NCI-H2107 (cell line): ENCODE measurements at regions not wholly inside any gene's neighbourhood (a gene's known extent, or its start where the extent isn't known, plus 50 kb on each side); places are given as distances from the start of the nearest gene placed in this dataset.

Experiments used
- DNase-seq: peaks from one replicate; lab custom pipeline; 2025; lab: John Stamatoyannopoulos, UW

DNA sequence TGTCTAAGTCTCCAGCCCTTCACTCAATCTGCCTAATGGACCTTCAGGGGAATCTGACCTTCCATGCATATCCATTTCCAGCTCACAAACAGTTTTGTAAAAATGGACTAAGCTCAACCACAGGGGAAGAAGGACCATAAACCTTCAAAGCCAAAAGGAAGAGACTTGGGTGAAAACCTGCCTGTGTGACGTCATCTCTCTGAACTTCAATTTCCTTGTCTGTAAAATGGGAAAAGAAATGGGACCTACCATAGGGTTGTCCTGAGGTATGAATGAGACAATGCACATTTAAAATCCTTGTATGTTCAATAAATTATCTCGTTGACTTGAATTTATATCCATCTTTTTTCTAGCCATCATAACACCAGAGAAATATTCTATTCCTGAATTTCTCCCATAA lies 370.7 kb downstream of the INSC start:
- DNase-seq = no peak

DNA sequence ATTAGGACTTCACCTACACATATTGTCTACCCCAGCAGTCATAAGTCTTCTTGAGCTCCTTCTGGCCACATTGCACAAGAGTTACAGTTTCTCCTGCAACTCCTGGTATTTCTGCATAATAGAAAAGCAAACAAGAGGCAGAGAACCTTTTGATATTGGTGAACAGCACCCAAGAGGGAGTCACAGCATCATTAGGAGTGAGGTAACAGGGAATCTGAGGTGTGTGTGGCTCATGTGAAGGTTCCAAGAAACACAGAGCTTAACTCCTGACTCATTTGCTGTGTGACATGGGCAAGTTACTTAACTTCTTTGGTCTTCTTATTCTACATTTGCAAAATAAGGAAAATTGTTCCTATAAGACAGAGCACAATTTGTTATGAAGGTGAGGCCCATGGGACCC lies 374.6 kb downstream of the INSC start:
- no peak for DNase-seq

DNA sequence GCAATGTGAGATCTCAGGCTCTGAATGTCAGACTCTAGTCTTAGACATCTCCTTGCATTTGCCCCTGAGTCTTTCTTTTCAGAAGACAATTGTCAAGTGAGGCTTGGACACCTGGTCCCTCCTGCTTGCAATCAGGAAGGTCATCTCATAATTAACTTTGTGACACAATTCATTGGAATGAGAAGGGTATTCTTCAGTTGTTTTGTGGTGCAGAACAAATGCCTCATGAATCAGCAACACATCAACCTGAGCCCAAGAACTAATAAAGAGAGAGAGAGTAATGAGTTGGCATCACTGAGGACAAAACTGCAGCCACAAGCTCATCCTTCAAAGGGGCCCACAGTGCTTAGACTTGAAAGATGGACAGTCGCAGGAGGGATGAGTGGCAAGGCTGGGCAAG lies 375.8 kb downstream of the INSC start:
- no peak for DNase-seq

DNA sequence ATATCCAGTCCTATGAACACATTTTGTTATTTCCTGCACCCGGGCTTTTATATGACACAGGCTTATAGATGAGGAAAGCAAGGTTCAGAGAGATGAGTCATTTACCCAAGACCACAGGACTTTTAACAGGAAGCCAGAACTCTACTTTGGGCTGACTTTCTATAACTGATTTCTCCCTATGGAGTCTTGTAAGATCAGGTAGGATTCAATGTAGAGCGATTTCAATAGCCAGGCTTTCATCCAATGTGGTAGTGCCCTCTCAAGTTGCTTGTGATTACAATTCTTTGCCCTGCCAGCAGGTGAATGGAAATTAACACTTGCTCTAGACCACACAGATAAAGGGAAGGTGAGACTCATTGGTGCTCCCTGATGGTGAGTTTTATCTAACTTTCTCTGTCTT lies 378.3 kb downstream of the INSC start:
- peak; percentile 29 for DNase-seq

DNA sequence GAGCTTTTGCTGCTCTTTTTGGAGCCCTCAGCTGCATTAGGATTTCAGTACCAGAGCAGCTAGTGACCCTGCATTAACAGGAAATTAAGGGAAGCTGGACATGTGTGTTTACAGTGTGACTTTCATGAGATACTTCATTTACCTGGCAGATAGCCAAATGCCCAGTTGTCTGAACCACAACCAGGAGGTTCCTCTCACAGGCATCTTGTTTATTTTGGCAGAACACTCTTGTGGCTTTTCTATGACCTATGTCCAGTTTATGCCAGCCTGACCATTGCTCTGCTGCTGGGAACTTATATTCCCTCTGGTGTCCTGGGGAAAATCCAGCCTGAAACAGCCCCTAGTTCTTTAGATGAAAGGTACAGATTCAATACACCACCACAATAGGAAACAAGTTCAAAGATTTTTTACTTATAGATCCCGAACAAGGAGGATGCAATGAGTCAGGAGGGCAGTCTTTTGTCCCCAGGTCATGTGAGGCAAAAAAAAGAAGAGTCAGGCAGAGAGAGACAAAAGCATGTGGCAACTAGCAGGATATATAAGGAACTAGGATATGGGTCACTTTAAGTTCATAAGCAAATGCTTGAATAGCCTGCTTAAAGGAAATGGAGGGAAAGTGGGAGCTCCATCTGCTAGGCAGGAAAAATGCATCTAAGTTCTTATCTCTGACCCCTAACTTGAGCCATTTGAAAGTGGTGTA lies 379.3 kb downstream of the INSC start:
- DNase-seq = no peak

DNA sequence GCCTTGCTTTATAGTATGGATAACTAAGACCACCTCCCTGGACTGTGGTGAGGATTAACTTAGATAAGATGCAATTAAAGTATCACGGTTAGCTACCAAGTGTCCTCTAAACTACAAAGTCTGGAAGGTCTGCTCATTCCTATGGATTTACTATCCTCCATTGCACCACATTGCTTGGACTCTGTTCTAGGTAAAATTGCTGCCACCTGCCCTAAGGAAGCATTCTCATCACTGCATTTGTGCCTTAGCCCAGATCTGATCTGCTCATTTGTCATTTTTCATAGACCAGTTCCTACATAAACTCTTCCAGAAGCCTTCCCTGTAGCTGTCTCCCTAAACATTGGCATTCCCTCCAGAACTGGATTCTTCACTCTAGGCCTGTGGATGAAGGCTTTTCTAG lies 380.0 kb downstream of the INSC start:
- no peak for DNase-seq

DNA sequence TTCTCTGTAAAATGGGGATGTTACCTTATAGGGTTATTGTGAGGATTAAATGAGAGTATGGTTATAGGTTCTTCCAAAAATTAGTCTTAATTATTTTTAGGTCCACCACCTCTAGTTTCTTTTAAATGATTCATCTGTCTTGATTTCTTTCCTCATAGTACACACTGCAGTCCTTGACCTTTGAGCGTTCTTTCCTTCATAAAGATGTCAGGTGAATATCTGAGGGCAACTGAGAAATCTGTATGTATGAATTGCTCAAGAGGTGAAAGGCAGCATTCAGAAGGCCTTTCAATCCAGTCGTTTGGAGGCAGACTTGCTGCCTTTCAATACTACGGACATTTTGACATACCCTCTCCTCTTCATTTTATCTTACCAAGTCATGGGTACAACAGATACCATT lies 380.7 kb downstream of the INSC start:
- no peak for DNase-seq

DNA sequence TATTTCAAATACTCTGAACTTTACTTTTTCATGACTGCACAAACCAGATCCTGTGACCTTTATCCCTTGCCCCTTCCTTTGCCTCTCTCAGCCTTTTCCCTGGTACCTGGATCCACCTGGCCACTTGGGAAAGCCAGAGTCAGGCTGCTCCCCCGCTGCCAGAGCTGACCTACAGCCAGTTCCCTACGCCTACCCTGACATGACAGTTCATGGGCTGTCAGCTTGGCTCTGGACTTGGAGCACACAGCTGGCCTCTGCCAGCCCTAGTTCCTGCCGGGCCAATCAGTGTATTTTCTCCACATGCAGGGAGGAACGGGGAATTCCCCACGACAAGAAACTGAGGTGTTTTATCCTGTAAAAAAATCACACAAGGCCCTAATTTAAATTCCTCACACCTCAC lies 382.6 kb downstream of the INSC start:
- no peak for DNase-seq

DNA sequence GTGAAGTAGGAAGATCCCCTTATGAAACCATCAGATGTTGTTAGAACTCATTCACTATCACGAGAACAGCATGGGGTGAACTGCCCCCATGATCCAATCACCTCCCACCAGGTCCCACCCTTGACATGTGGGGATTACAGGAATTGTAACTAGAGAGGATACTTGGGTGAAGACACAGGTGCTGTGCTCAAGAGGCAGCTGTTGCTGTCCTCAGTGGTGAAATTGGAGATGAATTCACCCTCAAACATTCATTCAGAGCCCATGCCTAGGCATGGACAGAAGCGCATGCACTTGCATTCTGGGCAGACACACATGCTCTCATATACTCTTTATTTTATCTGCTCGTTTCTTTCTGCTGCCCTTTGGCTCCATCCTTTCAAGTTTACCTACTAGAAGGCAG lies 385.0 kb downstream of the INSC start:
- DNase-seq = peak; percentile 32

DNA sequence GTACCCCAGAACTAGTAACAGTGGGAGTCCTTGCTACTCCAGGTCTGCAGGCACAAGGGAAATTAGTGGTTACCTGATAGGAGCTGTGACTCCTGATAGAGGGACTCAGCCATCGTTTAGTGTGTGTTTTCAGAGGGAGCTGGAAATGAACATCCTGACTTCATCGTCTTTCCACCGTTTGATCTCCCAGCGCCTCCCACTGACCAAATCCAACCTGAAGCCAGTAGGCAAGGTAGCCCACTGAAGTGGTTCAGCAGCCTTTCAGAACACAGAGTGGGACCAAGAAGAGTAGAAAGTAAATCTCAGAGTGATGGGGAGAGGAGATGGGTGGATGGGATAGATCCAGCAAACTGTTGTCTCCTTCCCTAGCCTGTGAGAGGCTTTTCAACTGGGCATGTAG lies 385.9 kb downstream of the INSC start:
- DNase-seq = no peak

DNA sequence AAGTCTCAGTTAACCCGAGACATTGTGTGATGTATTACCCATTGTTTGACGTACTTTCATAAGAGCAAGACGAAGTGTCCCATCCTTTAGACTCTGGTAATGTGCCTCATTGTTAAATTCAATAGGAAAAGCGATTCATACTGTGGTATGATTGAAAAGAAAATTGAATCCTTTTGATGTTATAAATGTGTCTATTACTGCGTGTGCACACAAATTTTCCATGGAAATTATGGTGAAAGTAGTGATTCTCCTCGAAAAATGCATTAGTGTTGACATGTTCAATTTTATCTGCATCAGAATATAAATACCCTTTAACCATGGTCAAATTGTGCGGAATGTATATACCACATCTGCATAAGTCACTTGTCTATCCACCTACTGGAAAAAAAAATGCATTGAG lies 386.8 kb downstream of the INSC start:
- DNase-seq = no peak

DNA sequence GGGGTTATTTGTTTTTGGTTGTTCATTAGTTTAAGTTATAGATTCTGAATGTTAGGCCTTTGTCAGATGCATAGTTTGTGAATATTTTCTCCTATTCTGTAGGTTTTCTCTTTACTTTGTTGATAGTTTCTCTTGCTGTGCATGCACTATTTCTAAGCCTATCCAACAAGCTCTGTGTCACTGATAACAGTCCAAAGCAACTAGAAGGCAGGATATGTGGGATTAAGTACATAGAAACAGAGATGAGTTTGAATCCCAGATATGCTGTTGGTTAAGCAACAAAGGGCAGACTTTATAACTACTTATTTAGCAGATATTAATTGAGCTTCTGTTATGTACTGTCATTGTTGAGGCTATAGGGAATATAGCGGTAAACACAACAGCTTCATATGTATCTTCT lies 390.4 kb downstream of the INSC start:
- DNase-seq = no peak

DNA sequence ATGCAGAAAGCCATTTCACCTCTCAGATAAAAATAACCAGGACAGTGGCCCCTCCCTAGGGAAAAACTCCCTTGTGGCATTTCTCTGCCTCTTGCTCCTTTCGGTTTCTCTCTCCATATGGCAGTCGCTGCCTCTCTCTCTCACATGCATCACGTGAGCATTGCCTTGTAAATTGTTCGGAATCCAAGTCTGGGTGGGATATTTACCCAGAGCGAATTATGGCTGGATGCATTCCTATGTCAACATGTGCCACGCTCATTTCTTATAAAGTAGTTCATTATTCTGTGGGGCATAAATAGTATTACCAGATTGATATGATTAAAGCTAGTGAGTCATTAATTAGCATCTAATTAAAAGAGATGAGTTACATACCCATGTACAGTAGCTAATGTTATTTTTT lies 392.9 kb downstream of the INSC start:
- DNase-seq = peak; percentile 6

DNA sequence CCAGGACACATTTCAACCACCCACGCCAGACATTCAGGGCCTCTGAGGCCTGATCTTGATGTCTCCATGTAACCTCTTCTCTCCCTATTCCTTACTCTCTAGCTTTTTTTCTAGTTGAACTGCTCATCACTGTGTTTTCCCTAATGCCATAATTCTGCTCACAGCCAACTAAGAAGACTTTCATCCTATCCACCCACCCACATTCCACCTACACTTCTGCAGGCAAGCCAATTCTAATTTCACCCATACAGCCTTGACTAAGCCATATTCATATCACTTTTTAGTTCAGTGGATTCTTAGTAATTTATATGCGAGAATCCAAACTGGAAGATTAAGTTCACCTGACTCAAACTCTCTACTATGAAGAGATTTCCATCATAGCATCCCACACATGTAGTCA lies 394.4 kb downstream of the INSC start:
- DNase-seq = no peak

DNA sequence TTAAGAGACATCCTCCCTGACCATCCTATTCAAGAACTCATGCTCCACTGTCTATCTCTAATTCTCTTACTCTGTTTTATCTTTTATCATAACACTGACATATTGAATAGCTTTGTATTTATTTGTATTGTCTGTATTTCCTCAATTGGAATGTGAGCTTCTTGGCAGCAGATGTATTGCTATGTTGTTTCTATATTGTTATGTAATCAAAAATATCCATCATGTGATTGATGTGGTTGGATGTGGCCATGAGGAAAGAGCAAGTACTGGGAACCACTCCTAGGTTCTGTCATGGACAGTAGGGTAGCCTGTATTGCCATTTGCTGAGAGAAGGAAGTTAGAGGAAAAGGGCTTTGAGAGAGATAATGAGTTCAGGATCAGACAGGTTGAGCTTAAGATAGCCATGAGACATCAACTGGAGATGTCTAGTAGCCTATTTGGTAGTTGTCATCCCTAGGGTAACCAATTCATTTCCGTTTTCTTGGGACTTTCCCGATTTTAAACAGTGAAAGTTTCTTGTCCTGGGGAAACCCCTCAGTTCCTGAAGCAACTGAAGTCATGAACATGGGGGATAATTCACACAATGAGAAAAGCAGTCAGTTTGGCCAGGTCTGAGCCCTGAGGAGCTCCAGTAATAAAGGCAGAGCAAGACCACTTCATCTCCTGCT lies 404.5 kb downstream of the INSC start:
- no peak for DNase-seq

DNA sequence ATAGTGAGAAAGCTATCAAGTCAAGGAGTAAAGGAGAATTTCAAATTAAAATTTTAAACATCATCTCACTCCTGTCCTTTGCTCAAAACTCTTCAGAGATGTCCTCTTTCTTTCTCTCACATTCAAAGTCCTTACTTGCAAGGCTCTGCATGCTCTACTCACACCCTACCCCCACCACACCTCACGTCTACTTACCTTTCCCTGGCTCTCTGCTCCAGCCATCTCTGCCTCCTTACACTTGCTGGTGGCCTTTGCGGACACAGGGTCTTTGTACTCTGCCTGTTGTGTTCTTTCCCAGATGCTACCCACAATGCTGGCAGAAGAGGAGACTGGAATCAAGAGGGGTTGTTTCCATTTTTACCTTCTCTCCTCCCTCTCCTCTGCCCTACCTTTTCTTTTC lies 405.2 kb downstream of the INSC start:
- no peak for DNase-seq

DNA sequence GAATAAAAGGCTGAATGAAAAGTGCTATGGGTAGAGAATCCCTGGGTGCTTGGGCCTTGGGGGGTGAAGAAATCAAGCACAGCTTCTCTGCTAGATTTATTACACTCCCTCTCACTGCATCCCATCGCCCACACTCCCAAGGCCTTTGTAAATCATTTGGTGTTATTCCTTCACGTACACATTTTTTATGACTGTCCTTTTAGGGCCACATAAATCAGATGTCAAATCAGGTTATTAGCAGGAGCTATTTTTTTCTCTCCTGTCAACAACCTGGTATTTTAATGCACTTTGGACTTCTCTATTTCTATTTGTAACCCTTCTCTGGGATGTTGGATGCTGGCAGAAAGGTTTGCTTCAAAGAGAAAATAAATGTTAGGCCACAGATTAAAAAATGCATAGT lies 408.8 kb downstream of the INSC start:
- DNase-seq = no peak

DNA sequence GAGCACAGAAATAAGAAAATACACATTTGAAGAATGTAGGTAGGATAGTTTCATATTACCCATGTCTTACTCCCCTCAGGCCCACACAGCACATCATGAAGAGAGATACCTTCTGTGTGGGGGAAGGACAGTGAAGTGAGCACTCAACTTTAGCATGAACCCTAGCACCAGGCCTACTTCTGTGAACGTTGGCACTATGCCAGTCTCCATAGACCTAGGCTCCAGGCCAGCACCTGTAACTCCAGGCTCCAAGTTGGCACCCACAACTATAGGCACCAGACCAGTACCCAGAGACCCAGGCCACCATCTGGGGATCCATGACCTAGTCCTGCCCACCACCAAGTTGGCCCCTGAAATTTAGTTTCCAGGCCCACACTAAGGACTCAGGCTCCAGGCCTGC lies 410.9 kb downstream of the INSC start:
- no peak for DNase-seq

DNA sequence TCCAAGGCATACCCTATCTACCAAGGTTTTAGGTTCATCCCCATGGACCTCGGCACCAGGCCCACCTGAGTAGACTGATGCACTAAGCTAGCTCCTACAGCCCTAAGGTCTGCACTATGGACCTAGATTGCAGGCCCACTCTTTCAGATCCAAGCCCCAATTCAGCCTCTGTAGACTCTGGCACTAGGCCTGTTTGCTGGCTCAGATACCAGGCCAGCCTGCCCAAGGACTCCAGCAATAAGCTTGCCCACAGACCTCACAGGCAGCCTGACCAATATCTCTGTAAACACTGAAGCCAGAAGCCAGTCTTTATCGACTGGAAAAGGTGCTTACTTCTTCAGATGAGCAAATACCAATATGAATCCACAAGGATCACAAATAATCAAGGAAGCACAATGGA lies 411.3 kb downstream of the INSC start:
- no peak for DNase-seq

DNA sequence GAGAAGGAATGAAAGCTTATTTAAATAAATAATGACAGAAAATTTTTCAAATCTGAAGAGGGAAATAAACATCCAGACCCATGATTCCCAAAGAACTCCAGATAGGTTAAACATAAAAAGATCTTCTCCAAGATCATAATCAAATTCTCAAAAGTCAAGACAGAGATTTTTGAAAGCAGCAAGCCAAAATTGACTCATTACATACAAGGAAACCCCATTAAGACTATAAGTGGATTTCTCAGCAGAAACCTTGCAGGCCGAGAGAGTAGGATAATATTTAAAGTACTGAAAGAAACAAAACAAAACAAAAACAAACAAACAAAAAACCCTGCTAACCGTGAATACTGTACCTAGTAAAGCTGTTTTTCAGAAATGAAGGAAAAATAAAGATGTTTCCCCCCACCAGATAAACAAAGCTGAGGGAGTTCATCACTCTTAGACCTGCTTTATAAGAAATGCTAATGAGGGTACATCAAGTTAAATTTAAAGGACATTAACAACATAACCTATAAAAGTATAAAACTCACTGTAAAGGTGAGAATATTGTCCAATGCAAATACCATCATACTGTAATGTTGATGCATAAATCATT lies 412.2 kb downstream of the INSC start:
- DNase-seq = no peak

DNA sequence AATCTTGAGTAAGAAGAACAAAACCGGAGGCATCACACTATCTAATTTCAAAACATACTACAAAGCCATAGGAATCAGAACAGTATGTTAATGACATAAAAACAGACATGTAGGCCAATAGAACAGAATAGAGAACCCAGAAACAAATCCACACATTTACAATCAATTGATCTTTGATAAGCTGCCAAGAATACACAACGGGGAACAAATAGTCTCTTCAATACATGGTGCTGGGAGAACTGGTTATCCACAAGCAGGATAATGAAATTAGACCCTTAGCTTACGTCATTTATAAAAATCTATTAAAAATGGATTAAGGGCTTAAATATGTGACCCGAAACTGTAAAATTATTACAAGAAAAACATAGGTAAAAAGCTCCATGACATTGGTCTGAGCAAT lies 417.7 kb downstream of the INSC start:
- no peak for DNase-seq

DNA sequence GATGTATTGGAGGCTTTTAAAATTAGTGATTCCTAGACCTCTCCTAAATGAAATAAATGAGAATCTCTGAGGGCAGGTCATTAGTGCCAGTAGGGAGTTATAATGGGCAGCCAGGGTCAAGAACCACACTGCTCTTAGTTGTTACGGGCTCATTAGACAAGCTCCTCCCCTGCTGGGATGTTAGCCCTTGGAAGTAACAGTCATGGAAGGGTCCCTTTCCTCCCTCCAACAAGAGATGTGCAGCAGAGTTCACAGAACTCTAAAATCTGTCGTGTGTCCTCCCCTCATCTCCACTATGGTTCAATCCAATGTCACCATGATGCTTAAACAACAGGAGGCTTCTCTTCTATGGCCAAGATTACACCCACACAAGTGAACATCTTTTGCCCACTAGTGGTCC lies 419.5 kb downstream of the INSC start:
- no peak for DNase-seq

DNA sequence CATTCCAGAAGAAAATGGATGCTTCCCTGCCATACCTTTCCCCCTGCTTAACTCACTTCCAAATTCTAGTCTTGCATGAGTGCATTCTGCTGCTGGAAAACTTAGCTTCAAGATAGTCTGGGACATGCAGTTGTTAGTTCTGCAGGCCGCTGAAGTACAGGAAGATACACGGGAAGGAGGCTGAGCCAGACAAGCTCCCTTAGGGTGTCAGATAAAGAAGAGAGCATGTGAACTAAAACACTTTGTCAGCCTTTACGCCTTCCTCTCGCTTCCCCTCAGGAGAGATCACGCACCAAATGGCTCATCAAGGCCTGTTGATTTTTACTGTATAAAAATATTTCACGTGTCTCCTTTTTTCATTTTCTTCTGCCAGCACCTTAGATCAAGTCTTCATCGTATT lies 420.7 kb downstream of the INSC start:
- DNase-seq = no peak

DNA sequence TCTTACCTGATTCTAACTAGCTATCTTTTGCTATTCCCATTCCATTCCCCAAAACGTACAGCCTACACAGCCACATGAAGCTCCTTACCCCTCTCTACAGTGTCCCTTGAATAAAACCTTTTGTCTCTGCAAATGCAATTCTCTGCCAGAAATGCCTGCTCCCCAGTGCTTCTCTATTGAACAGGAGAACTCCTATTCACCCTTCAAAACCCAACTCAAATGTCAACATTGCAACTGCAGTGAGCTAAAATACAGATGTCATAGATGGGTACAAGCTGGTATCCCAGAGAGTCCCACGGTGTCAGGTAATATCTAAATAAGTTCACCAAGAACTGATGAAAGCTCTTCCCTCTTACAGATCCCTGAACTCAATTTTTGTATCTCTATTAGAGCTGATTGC lies 421.7 kb downstream of the INSC start:
- no peak for DNase-seq
